ENCODE measurements at regions not wholly inside any gene's neighbourhood (a gene's known extent, or its start where the extent isn't known, plus 50 kb on each side); places are given as distances from the start of the nearest gene placed in this dataset.
A peak's percentile ranks its signal among the peaks of the same experiment; 100 is the strongest.

DNA sequence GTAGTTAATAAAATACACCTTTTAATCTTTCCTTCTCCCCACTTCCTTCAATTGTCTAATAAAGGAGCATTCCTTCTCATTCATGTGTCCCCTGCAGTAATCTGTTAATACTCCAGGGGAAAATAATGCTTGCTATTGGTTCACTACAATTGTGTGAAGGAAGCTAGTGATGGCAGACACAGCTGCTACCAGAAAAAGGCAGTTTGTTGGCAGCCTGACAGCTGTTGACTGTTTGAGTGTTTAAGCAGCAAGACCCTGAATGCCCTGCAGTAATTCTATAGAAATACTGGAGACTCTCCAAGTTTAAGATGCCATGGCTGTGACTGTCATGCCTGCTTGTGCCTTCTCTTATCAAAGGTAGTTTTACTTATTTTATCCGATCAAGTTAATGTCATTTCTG is 359.5 kb downstream of the C4orf33 start:
- H3K4ac ChIP-seq (ENCODE audit: low read depth, low read length): no peak overlapping the region
- no peaks in the 10 kb centered on the region for H3K79me2 ChIP-seq (ENCODE audit: control insufficient read depth, insufficient read depth, low read length)
- H3K27me3 ChIP-seq (ENCODE audit: insufficient read depth, low read length, poor library complexity): no peaks in the 10 kb centered on the region
- H3K9ac ChIP-seq (ENCODE audit: low read length): no peak overlapping the region
- H2BK120ac ChIP-seq (ENCODE audit: low read depth, low read length): no peak overlapping the region
- DNase-seq: no peak
- no peak overlapping the region for H3K27ac ChIP-seq (ENCODE audit: low read depth, low read length)
- no peak overlapping the region for H3K18ac ChIP-seq (ENCODE audit: low read length)
- H3K4me3 ChIP-seq (ENCODE audit: low read length): no peak overlapping the region
- H3K23ac ChIP-seq (ENCODE audit: low read length): no peak overlapping the region
- H3K36me3 ChIP-seq (ENCODE audit: control insufficient read depth, insufficient read depth, low read length): no peaks in the 10 kb centered on the region
- H3K4me2 ChIP-seq (ENCODE audit: low read length): no peak overlapping the region
- no CpG with 5 or more reads among the region's 1 CpG for WGBS (ENCODE audit: extremely low coverage, insufficient coverage, low lambda C conversion rate)
- H3K79me1 ChIP-seq (ENCODE audit: low read length): no peaks in the 10 kb centered on the region
- H3K56ac ChIP-seq (ENCODE audit: low read length): no peak overlapping the region
- H4K8ac ChIP-seq (ENCODE audit: low read depth, low read length): no peak overlapping the region
- H2AK5ac ChIP-seq (ENCODE audit: low read length): no peak overlapping the region
- H4K5ac ChIP-seq (ENCODE audit: low read length): no peak overlapping the region
- no peaks in the 10 kb centered on the region for H3K4me1 ChIP-seq (ENCODE audit: control insufficient read depth, low read depth, low read length)
- no peak overlapping the region for H2BK15ac ChIP-seq (replicated peaks; ENCODE audit: low read depth)
- H2BK5ac ChIP-seq (ENCODE audit: low read length): no peak overlapping the region

DNA sequence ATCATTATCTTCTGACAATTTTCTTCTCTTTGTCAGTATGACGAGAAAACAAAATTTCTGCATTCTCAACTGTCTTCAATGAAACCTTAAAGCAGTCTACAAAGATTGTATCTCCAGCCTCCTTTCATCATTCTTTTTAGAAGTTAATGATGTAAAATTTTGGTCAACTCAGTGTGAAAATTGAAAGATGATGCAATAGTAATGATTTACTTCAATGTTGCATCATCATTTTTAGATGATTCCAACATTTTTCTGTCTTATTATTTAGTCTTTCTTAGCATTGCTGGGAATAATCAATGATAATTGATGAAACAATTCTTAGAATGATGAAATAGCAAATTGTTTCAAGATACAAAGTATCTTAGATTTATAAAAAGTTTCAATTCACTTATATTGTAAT is 372.7 kb downstream of the C4orf33 start:
- WGBS (ENCODE audit: extremely low coverage, insufficient coverage, low lambda C conversion rate): no CpG with 5 or more reads among the region's 1 CpG
- H2AK5ac ChIP-seq (ENCODE audit: low read length): no peak overlapping the region
- no peak overlapping the region for H2BK120ac ChIP-seq (ENCODE audit: low read depth, low read length)
- no peak for DNase-seq
- no peak overlapping the region for H4K5ac ChIP-seq (ENCODE audit: low read length)
- no peak overlapping the region for H4K8ac ChIP-seq (ENCODE audit: low read depth, low read length)
- no peak overlapping the region for H3K23ac ChIP-seq (ENCODE audit: low read length)
- H3K9ac ChIP-seq (ENCODE audit: low read length): no peak overlapping the region
- no peaks in the 10 kb centered on the region for H3K27me3 ChIP-seq (ENCODE audit: insufficient read depth, low read length, poor library complexity)
- H3K79me2 ChIP-seq (ENCODE audit: control insufficient read depth, insufficient read depth, low read length): no peaks in the 10 kb centered on the region
- no peak overlapping the region for H2BK15ac ChIP-seq (replicated peaks; ENCODE audit: low read depth)
- no peak overlapping the region for H3K56ac ChIP-seq (ENCODE audit: low read length)
- no peak overlapping the region for H3K4me2 ChIP-seq (ENCODE audit: low read length)
- H3K4ac ChIP-seq (ENCODE audit: low read depth, low read length): no peak overlapping the region
- H3K4me3 ChIP-seq (ENCODE audit: low read length): no peak overlapping the region
- H3K27ac ChIP-seq (ENCODE audit: low read depth, low read length): no peak overlapping the region
- no peaks in the 10 kb centered on the region for H3K36me3 ChIP-seq (ENCODE audit: control insufficient read depth, insufficient read depth, low read length)
- no peak overlapping the region for H2BK5ac ChIP-seq (ENCODE audit: low read length)
- no peaks in the 10 kb centered on the region for H3K79me1 ChIP-seq (ENCODE audit: low read length)
- no peak overlapping the region for H3K18ac ChIP-seq (ENCODE audit: low read length)
- H3K4me1 ChIP-seq (ENCODE audit: control insufficient read depth, low read depth, low read length): no peaks in the 10 kb centered on the region

DNA sequence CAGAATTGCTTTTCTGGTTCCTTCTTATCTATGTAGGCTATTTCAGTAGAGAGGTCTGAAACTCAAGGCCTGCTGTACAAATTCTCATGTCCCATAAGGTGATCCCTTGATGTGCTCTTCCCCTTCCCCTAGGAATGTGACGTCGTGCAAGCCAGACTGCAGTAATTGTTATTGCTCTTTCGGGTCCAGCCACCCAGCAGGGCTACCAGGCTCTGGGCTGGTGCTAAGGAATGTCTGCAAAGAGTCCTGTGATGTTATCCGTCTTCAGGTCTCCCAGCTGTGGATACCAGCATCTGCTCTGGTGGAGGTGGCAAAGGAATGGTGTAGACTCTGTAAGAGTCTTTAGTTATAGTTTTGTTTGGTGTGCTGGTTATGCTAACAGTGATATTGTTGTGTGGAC is 378.7 kb downstream of the C4orf33 start:
- Histone ChIP-seq H2BK15ac (replicated peaks; ENCODE audit: low read depth) (no peak overlapping the region), H3K4me1 (ENCODE audit: control insufficient read depth, low read depth, low read length) (no peaks in the 10 kb centered on the region), H4K5ac (ENCODE audit: low read length) (no peak overlapping the region), H3K23ac (ENCODE audit: low read length) (no peak overlapping the region), H2AK5ac (ENCODE audit: low read length) (no peak overlapping the region), H2BK5ac (ENCODE audit: low read length) (no peak overlapping the region), H4K8ac (ENCODE audit: low read depth, low read length) (no peak overlapping the region), H3K36me3 (ENCODE audit: control insufficient read depth, insufficient read depth, low read length) (no peaks in the 10 kb centered on the region), H3K79me1 (ENCODE audit: low read length) (no peaks in the 10 kb centered on the region), H3K56ac (ENCODE audit: low read length) (no peak overlapping the region), H3K4me2 (ENCODE audit: low read length) (no peak overlapping the region), H2BK120ac (ENCODE audit: low read depth, low read length) (no peak overlapping the region), H3K27me3 (ENCODE audit: insufficient read depth, low read length, poor library complexity) (no peaks in the 10 kb centered on the region), H3K4ac (ENCODE audit: low read depth, low read length) (no peak overlapping the region), H3K9ac (ENCODE audit: low read length) (no peak overlapping the region), H3K79me2 (ENCODE audit: control insufficient read depth, insufficient read depth, low read length) (no peaks in the 10 kb centered on the region), H3K18ac (ENCODE audit: low read length) (no peak overlapping the region), H3K4me3 (ENCODE audit: low read length) (no peak overlapping the region), H3K27ac (ENCODE audit: low read depth, low read length) (no peak overlapping the region)
- no CpG with 5 or more reads among the region's 4 CpGs for WGBS (ENCODE audit: extremely low coverage, insufficient coverage, low lambda C conversion rate)
- DNase-seq: peak; percentile 11

DNA sequence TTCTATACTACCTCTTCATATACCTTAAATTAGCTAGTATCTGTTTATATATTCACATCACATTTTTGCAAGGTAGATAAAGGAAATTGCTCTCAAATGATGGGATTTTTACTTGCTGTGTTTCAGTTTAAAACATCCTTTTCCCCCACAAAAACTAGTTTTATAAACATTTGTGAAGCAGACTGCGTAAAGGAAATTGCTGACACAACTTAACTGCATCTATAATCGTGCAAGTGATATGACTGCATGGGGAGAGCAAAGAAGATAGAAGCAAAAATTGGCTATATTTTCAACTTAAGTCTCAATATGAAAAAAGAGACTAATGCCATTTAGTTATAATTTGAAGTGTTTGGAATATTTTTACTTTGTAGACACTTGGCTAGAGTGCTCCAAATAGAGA is 385.2 kb downstream of the C4orf33 start:
- no CpG with 5 or more reads among the region's 2 CpGs for WGBS (ENCODE audit: extremely low coverage, insufficient coverage, low lambda C conversion rate)
- Histone ChIP-seq H3K23ac (ENCODE audit: low read length) (no peak overlapping the region), H3K27me3 (ENCODE audit: insufficient read depth, low read length, poor library complexity) (no peaks in the 10 kb centered on the region), H3K4me1 (ENCODE audit: control insufficient read depth, low read depth, low read length) (no peaks in the 10 kb centered on the region), H4K8ac (ENCODE audit: low read depth, low read length) (no peak overlapping the region), H2BK120ac (ENCODE audit: low read depth, low read length) (no peak overlapping the region), H3K4ac (ENCODE audit: low read depth, low read length) (no peak overlapping the region), H3K79me1 (ENCODE audit: low read length) (no peaks in the 10 kb centered on the region), H3K4me3 (ENCODE audit: low read length) (no peak overlapping the region), H2BK15ac (replicated peaks; ENCODE audit: low read depth) (no peak overlapping the region), H3K4me2 (ENCODE audit: low read length) (no peak overlapping the region), H3K27ac (ENCODE audit: low read depth, low read length) (no peak overlapping the region), H2AK5ac (ENCODE audit: low read length) (no peak overlapping the region), H3K79me2 (ENCODE audit: control insufficient read depth, insufficient read depth, low read length) (no peaks in the 10 kb centered on the region), H3K36me3 (ENCODE audit: control insufficient read depth, insufficient read depth, low read length) (no peaks in the 10 kb centered on the region), H4K5ac (ENCODE audit: low read length) (no peak overlapping the region), H3K9ac (ENCODE audit: low read length) (no peak overlapping the region), H3K56ac (ENCODE audit: low read length) (no peak overlapping the region), H3K18ac (ENCODE audit: low read length) (no peak overlapping the region), H2BK5ac (ENCODE audit: low read length) (no peak overlapping the region)
- no peak for DNase-seq

DNA sequence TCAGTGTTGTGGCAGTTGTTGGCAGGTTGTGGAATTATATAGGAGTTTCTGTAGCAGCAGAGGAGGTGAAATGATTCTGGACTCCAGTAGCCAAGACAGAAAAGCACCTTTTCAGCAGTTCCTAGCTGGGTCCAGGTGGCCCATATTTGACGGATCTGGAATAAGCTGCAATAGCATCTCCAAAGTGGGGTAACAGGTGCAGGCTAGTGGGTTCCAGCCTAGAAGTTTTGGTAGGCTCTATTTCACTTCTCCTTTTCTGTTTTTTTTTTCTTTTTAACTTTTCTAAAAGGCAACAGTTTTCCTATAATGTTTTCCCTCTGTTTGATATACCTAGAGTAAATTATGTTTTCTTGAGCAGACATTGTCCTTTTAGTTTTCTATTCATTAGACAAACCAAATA is 392.5 kb downstream of the C4orf33 start:
- Histone ChIP-seq H3K23ac (ENCODE audit: low read length) (no peak overlapping the region), H3K9ac (ENCODE audit: low read length) (no peak overlapping the region), H3K18ac (ENCODE audit: low read length) (no peak overlapping the region), H4K5ac (ENCODE audit: low read length) (no peak overlapping the region), H2AK5ac (ENCODE audit: low read length) (no peak overlapping the region), H3K79me1 (ENCODE audit: low read length) (no peaks in the 10 kb centered on the region), H3K4me1 (ENCODE audit: control insufficient read depth, low read depth, low read length) (no peaks in the 10 kb centered on the region), H3K4me2 (ENCODE audit: low read length) (no peak overlapping the region), H2BK15ac (replicated peaks; ENCODE audit: low read depth) (no peak overlapping the region), H3K36me3 (ENCODE audit: control insufficient read depth, insufficient read depth, low read length) (no peaks in the 10 kb centered on the region), H3K79me2 (ENCODE audit: control insufficient read depth, insufficient read depth, low read length) (no peaks in the 10 kb centered on the region), H3K4ac (ENCODE audit: low read depth, low read length) (no peak overlapping the region), H2BK120ac (ENCODE audit: low read depth, low read length) (no peak overlapping the region), H4K8ac (ENCODE audit: low read depth, low read length) (no peak overlapping the region), H3K56ac (ENCODE audit: low read length) (no peak overlapping the region), H3K27me3 (ENCODE audit: insufficient read depth, low read length, poor library complexity) (no peaks in the 10 kb centered on the region), H3K27ac (ENCODE audit: low read depth, low read length) (no peak overlapping the region), H2BK5ac (ENCODE audit: low read length) (no peak overlapping the region), H3K4me3 (ENCODE audit: low read length) (no peak overlapping the region)
- WGBS (ENCODE audit: extremely low coverage, insufficient coverage, low lambda C conversion rate): no CpG with 5 or more reads among the region's 1 CpG
- no peak for DNase-seq

DNA sequence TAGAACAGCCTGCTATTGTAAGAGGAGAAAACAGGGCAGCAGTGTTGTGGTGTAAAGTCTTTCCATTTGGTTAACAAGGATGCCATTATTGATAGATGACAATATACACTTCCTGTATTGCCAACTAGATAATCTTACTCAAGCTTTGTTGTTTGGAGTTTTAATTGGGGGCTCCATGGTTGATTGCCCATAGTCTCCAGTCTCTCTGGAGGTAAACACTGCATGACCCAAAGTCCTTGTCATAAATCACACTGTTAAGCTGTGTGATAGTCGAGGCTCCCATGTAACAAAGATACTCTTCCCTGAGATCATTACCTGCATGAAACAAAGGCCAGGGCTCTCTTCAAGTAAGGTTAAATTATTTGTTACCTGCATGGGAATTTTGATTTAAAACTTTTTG is 394.6 kb downstream of the C4orf33 start:
- Histone ChIP-seq H3K4ac (ENCODE audit: low read depth, low read length) (no peak overlapping the region), H3K9ac (ENCODE audit: low read length) (no peak overlapping the region), H3K79me2 (ENCODE audit: control insufficient read depth, insufficient read depth, low read length) (no peaks in the 10 kb centered on the region), H3K56ac (ENCODE audit: low read length) (no peak overlapping the region), H3K36me3 (ENCODE audit: control insufficient read depth, insufficient read depth, low read length) (no peaks in the 10 kb centered on the region), H2AK5ac (ENCODE audit: low read length) (no peak overlapping the region), H2BK120ac (ENCODE audit: low read depth, low read length) (no peak overlapping the region), H3K27me3 (ENCODE audit: insufficient read depth, low read length, poor library complexity) (no peaks in the 10 kb centered on the region), H3K18ac (ENCODE audit: low read length) (no peak overlapping the region), H3K79me1 (ENCODE audit: low read length) (no peaks in the 10 kb centered on the region), H3K4me1 (ENCODE audit: control insufficient read depth, low read depth, low read length) (no peaks in the 10 kb centered on the region), H2BK15ac (replicated peaks; ENCODE audit: low read depth) (no peak overlapping the region), H3K4me3 (ENCODE audit: low read length) (no peak overlapping the region), H4K5ac (ENCODE audit: low read length) (no peak overlapping the region), H3K27ac (ENCODE audit: low read depth, low read length) (no peak overlapping the region), H2BK5ac (ENCODE audit: low read length) (no peak overlapping the region), H3K4me2 (ENCODE audit: low read length) (no peak overlapping the region), H4K8ac (ENCODE audit: low read depth, low read length) (no peak overlapping the region), H3K23ac (ENCODE audit: low read length) (no peak overlapping the region)
- no CpG with 5 or more reads among the region's 1 CpG for WGBS (ENCODE audit: extremely low coverage, insufficient coverage, low lambda C conversion rate)
- no peak for DNase-seq
